Heart left ventricle (tissue), 16 donors: ENCODE measurements at regions not wholly inside any gene's neighbourhood (a gene's known extent, or its start where the extent isn't known, plus 50 kb on each side); places are given as distances from the start of the nearest gene placed in this dataset.
"Not testable (repeated sequence)": the region's sequence is repeated elsewhere in the genome, so short reads cannot be mapped to it uniquely, and the experiment has no call there.

Source experiments
- ATAC-seq, 4 donors: fragments of 200-7000 bp; cut with Tn5 transposase; one replicate each; pipeline ENCODE4 v1.9.1; 2020 to 2022; ENCODE audit warnings: moderate library complexity in 4 of 4, mild to moderate bottlenecking in 3 of 4, moderate number of reproducible peaks in 1 of 4
- DNase-seq, 5 donors: peaks; one replicate each; pipeline ENCODE4 v3.0.0-alpha.2; 2020
- H3K27ac ChIP-seq, 12 donors: fragments of 200-600 bp; sonication (generic) in 4 of 12; one replicate each; pipeline versions ENCODE4 v1.5.0 to v1.8.0; 2016 to 2022; ENCODE audit warnings: mild to moderate bottlenecking in 2 of 12
- H3K27me3 ChIP-seq, 9 donors: fragments of 200-600 bp; sonication (generic) in 2 of 9; one replicate each; pipeline versions ENCODE4 v1.5.1 to v1.8.0; 2016 to 2022; ENCODE audit warnings: mild to moderate bottlenecking in 3 of 9
- H3K36me3 ChIP-seq, 9 donors: fragments of 200-600 bp; sonication (generic) in 2 of 9; one replicate each; pipeline versions ENCODE4 v1.5.0 to v1.8.0; 2018 to 2022; ENCODE audit warnings: mild to moderate bottlenecking in 2 of 9
- H3K4me1 ChIP-seq, 12 donors: fragments of 200-600 bp; sonication (generic) in 4 of 12; one replicate each; pipeline versions ENCODE4 v1.5.0 to v1.8.0; 2016 to 2022; ENCODE audit warnings: mild to moderate bottlenecking in 3 of 12
- H3K4me3 ChIP-seq, 12 donors: fragments of 200-600 bp; sonication (generic) in 4 of 12; one replicate each; pipeline versions ENCODE4 v1.5.0 to v1.8.0; 2017 to 2022; ENCODE audit warnings: mild to moderate bottlenecking in 9 of 12, moderate library complexity in 4 of 12
- H3K9me3 ChIP-seq, 12 donors: fragments of 200-600 bp; sonication (generic) in 4 of 12; one replicate each; pipeline versions ENCODE4 v1.5.0 to v1.8.0; 2016 to 2022; ENCODE audit warnings: mild to moderate bottlenecking in 1 of 12
- POLR2A ChIP-seq, 2 donors: fragments of 450-650 bp; IDR thresholded peaks; one replicate each; pipeline ENCODE4 v1.6.1; 2017; ENCODE audit warnings: antibody characterized with exemption in 2 of 2, mild to moderate bottlenecking in 2 of 2, moderate library complexity in 2 of 2
- WGBS, 4 donors: extraction: QIAGEN DNeasy Blood & Tissue Kit in 2 of 4; methylation state at CpG; one replicate each; pipeline versions ENCODE4 v1.1.5 to v1.1.7; 2013 to 2018; 5-methylcytosine and 5-hydroxymethylcytosine counted together
- intact Hi-C, 10 donors: fragments of 100-400 bp; cut with DNase I; formaldehyde crosslinking; loops; one replicate each; pipeline versions ENCODE4 v1.11.1 to v1.14.2; 2022
- TF ChIP-seq, protein P1 (sequence below), 12 donors: fragments of 200-600 bp; sonication (generic) in 4 of 12; IDR thresholded peaks; one replicate each; pipeline versions ENCODE4 v1.5.0 to v1.8.0; 2018 to 2022; ENCODE audit warnings: antibody characterized with exemption in 12 of 12, mild to moderate bottlenecking in 5 of 12
- donor health status: ischemic (EF 13 %, LVEDD 7.1; RV severe dilation, severe dysfunction).
- donor health status: healthy with polysubstance abuse.
- donor health status: DM: no; HTN: yes; CAD: no.
- donor health status: DM: no; HTN: no; CAD: no.
- donor health status: ischemic (EF 25% LVEDD 6.9; RV normal size, moderate dysfunction).
- donor health status: ischemic (EF 25% LVEDD 5.7; RV mildly dilated, moderate dysfunction).
- donor health status: healthy.
- donor health status: DM: yes; HTN: yes; CAD: no.
- donor health status: ischemic (EF 35%, LVEDD 5.7; RV mildly dilated, moderate dysfunction).
- donor health status: nonischemic (EF 11% LVEDD 7.7; RV severe dilation, severe dysfunction).
- donor health status: DM: yes; HTN: yes; CAD: no.
- donor health status: PGD.
- donor health status: ischemic (EF 29% LVEDD 5.4; RV normal size, mild dysfunction).
- donor health status: nonischemic (EF 23%, LVEDD 6.1; RV moderate dilation, normal function).

DNA sequence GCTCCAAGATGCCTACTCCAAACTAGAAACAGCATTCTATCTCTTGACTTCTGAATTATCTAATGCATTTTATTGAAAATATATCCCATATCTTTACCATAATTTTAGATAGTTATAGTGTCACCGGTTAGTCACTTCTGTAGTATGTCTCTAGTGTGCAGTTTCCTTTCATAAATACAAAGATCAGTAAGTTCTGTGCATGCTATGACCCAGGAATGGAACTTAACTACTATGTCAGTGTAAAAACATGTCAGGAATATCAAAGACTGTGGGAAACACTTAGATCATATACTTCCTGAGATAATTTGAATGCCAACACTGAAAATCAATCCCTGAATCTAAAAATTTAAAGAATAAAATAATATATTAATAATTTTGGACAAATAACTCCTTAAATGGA is 237.6 kb downstream of the ATXN7L3B start:
- Histone ChIP-seq H3K27me3 (no peaks in the 10 kb centered on the region), H3K4me3 (no peak overlapping the region), H3K36me3 (no peaks in the 10 kb centered on the region), H3K27ac (no peak overlapping the region), H3K4me1 (no peaks in the 10 kb centered on the region), H3K9me3 (no peaks in the 10 kb centered on the region)
- TF ChIP-seq, protein P1, sequence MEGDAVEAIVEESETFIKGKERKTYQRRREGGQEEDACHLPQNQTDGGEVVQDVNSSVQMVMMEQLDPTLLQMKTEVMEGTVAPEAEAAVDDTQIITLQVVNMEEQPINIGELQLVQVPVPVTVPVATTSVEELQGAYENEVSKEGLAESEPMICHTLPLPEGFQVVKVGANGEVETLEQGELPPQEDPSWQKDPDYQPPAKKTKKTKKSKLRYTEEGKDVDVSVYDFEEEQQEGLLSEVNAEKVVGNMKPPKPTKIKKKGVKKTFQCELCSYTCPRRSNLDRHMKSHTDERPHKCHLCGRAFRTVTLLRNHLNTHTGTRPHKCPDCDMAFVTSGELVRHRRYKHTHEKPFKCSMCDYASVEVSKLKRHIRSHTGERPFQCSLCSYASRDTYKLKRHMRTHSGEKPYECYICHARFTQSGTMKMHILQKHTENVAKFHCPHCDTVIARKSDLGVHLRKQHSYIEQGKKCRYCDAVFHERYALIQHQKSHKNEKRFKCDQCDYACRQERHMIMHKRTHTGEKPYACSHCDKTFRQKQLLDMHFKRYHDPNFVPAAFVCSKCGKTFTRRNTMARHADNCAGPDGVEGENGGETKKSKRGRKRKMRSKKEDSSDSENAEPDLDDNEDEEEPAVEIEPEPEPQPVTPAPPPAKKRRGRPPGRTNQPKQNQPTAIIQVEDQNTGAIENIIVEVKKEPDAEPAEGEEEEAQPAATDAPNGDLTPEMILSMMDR (IDR thresholded peaks at IDR 0.05), result no peak
- TF ChIP-seq POLR2A (IDR thresholded peaks at IDR 0.05), result no peak
- DNase-seq, result no peak
- ATAC-seq, result no peak
- WGBS, 4 donors, result 64 to 83% (median 80%) methylated on average over 1 of the region's 1 CpG
- intact Hi-C loops, result no loop called here

DNA sequence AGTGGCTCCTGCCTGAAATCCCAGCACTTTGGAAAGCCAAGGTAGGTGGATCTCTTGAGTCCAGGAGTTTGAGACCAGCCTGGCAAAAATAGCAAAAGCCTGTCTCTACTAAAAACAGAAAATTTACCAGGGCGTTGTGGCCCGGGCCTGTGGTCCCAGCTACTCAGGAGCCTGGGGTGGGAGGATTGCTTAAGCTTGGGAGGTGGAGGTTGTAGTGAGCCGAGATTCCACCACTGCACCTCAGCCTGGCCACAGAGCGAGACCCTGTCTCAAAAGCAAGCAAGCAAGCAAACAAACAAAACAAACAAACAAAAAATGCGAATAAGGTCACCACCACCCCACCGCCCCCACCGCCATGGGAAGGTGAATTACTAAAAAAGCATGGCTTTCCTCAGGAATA is 238.7 kb downstream of the ATXN7L3B start:
- DNase-seq (peak in 1 of 5 donors; percentile 25), ATAC-seq (no peak)
- 79 to 86% (median 84%) methylated on average over 7 of the region's 7 CpGs for WGBS, 4 donors
- no peak overlapping the region for H3K27ac ChIP-seq
- H3K4me1 ChIP-seq, result no peaks in the 10 kb centered on the region
- no peaks in the 10 kb centered on the region for H3K9me3 ChIP-seq
- no peak overlapping the region for H3K4me3 ChIP-seq
- H3K27me3 ChIP-seq, result no peaks in the 10 kb centered on the region
- H3K36me3 ChIP-seq, result no peaks in the 10 kb centered on the region
- TF ChIP-seq POLR2A (IDR thresholded peaks at IDR 0.05), result no peak
- TF ChIP-seq, protein P1 (IDR thresholded peaks at IDR 0.05), result no peak
- intact Hi-C loops, result no loop called here

DNA sequence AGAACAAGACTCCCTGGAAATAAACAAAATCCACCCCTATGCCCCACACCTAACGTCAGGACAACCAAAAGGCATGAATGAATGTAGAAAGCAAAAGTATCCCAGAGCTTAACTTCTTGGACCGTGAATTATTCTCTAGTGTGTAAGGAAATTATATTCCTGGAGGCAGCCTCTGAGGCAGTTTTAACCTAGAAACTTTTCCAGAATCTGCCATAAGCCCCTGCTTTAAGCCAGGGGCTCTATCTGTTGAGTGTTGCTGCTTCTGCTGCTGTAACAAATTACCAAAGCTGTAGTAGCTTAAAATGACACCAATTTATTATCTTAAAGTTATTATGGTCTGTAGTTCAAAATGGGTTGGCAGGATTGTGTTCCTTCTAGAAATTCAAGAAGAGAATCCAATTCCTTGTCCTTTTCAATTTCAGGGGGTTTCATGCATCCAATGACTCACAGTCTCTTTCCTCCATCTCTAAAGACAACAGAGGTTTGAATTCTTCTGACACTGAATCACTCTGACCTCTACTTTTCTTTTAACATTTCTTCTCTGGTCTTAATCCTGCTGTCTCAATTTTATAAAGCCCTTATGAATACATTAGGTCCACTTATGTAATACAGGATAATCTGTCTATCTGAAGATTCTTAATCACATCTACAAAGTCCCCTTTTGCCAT is 242.7 kb downstream of the ATXN7L3B start:
- Histone ChIP-seq H3K36me3 (no peaks in the 10 kb centered on the region), H3K9me3 (no peaks in the 10 kb centered on the region), H3K4me1 (no peaks in the 10 kb centered on the region), H3K27ac (no peak overlapping the region), H3K4me3 (no peak overlapping the region), H3K27me3 (no peaks in the 10 kb centered on the region)
- 71 to 80% (median 73%) methylated on average over 2 of the region's 2 CpGs for WGBS, 4 donors
- no peak for TF ChIP-seq POLR2A (IDR thresholded peaks at IDR 0.05)
- TF ChIP-seq, protein P1 (IDR thresholded peaks at IDR 0.05), result no peak
- DNase-seq (no peak), ATAC-seq (no peak)
- intact Hi-C loops, result no loop called here

DNA sequence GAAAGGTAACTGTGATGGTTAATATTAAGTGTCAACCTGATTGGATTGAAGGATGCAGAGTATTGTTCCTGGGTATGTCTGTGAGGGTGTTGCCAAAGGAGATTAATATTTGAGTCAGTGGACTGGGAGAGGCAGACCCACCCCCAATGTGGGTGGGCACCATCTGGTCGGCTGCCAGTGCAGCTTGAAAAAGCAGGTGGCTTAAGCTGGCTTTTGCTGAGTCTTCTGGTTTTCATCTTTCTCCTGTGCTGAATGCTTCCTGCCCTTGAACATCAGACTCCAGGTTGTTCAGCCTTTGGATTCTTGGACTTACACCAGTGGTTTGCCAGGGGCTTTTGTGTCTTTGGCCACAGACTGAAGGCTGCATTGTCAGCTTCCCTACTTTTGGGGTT is 243.2 kb downstream of the ATXN7L3B start:
- intact Hi-C loops, ATAC-seq, DNase-seq, H3K36me3 ChIP-seq, H3K27ac ChIP-seq, H3K27me3 ChIP-seq, H3K4me1 ChIP-seq, H3K9me3 ChIP-seq, H3K4me3 ChIP-seq: not testable (repeated sequence)
- WGBS, 4 donors, result 0 to 45% (median 34%) methylated on average over 1 of the region's 1 CpG

DNA sequence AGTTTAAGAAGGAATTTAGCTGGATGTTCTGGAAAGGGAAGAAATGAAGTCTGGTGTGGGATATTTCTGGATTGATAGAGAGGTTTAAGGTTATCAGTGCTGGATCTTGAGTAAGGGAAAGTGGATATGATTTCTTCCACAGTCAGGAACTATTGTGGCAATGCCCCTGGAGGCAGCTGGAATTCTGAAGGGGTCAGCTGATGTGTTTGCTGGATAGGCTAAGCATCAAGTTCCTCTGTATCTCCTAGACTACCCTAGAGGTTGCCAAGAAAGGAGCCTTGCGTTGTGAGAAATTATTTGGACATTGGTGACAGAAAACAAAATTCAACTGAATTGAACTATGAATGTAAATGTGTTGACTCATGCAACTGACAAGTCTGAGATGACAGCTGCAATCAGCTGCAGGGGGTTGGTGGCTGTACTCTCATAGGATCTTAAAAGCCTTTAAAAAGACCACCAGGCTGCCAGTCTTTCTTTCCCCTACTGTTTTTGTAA is 244.4 kb downstream of the ATXN7L3B start:
- ATAC-seq (no peak), DNase-seq (no peak)
- intact Hi-C loops, result no loop called here
- TF ChIP-seq, protein P1 (IDR thresholded peaks at IDR 0.05), result no peak
- no peak for TF ChIP-seq POLR2A (IDR thresholded peaks at IDR 0.05)
- H3K36me3 ChIP-seq, result no peaks in the 10 kb centered on the region
- no peak overlapping the region for H3K27ac ChIP-seq
- no peak overlapping the region for H3K4me3 ChIP-seq
- H3K9me3 ChIP-seq, result no peaks in the 10 kb centered on the region
- H3K4me1 ChIP-seq, result no peaks in the 10 kb centered on the region
- 64 to 82% (median 70%) methylated on average over 1 of the region's 1 CpG for WGBS, 4 donors
- H3K27me3 ChIP-seq, result no peaks in the 10 kb centered on the region
